ENCODE measurements at regions not wholly inside any gene's neighbourhood (a gene's known extent, or its start where the extent isn't known, plus 50 kb on each side); places are given as distances from the start of the nearest gene placed in this dataset.
"Not testable (repeated sequence)": the region's sequence is repeated elsewhere in the genome, so short reads cannot be mapped to it uniquely, and the experiment has no call there.

DNA sequence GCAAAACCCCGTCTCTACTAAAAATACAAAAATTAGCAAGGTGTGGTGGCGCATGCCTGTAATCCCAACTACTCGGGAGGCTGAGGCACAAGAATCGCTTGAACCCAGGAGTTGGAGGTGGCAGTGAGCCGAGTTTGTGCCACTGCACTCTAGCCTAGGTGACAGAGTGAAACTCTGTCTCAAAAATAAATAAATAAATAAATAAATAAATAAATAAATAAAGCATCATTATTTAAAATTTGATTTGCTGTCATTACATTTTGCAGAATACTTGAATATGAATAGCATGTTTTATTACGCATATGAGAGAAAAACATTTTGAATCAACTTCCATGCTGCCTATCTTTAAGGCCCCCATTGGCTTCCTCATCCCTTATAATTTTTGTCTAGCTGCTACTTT lies 53.4 kb upstream of the MED14 start:
- not testable (repeated sequence) for H3K36me3 ChIP-seq (replicated peaks; ENCODE audit: low read depth, low read length); H3K27me3 ChIP-seq (ENCODE audit: low read depth, low read length)

DNA sequence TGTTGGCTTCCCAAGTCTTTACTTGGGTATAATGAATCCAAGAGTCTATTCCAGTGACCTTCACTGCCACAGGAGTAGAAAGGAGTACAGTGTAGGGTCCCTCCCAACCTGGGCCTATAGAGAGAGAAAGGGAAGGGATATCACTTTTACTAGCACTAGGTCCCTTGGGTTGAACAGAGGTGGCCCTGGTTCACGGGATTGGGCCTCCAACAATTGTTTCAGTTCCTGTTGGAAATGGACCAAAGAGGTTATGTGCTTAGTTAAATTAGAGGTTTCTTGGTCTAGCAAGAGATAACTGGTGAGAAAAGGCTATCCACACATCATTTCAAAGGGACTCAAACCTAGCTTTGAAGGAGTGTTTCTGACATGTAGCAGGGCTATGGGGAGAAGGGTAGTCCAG lies 57.1 kb upstream of the MED14 start:
- no peaks in the 10 kb centered on the region for H3K36me3 ChIP-seq (replicated peaks; ENCODE audit: low read depth, low read length)
- no peaks in the 10 kb centered on the region for H3K9me3 ChIP-seq (ENCODE audit: insufficient read depth, low read length)
- no peak for TF ChIP-seq EZH2phosphoT487 (IDR thresholded peaks at IDR 0.05; ENCODE audit: low read depth)
- TF ChIP-seq, protein P1, sequence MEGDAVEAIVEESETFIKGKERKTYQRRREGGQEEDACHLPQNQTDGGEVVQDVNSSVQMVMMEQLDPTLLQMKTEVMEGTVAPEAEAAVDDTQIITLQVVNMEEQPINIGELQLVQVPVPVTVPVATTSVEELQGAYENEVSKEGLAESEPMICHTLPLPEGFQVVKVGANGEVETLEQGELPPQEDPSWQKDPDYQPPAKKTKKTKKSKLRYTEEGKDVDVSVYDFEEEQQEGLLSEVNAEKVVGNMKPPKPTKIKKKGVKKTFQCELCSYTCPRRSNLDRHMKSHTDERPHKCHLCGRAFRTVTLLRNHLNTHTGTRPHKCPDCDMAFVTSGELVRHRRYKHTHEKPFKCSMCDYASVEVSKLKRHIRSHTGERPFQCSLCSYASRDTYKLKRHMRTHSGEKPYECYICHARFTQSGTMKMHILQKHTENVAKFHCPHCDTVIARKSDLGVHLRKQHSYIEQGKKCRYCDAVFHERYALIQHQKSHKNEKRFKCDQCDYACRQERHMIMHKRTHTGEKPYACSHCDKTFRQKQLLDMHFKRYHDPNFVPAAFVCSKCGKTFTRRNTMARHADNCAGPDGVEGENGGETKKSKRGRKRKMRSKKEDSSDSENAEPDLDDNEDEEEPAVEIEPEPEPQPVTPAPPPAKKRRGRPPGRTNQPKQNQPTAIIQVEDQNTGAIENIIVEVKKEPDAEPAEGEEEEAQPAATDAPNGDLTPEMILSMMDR (IDR thresholded peaks at IDR 0.05; ENCODE audit: low read depth, low read length): no peak
- H3K4me2 ChIP-seq (ENCODE audit: low read length): no peak overlapping the region
- H4K20me1 ChIP-seq (ENCODE audit: insufficient read depth, low read length): no peaks in the 10 kb centered on the region
- no peak overlapping the region for H3K9ac ChIP-seq (ENCODE audit: low read length)
- no peak overlapping the region for H3K27ac ChIP-seq (ENCODE audit: low read length)
- no peaks in the 10 kb centered on the region for H3K27me3 ChIP-seq (ENCODE audit: low read depth, low read length)
- H3K79me2 ChIP-seq (ENCODE audit: low read length): no peaks in the 10 kb centered on the region
- no peak overlapping the region for H2AFZ ChIP-seq (ENCODE audit: low read depth, low read length)
- H3K4me1 ChIP-seq (ENCODE audit: low read length): peaks cover 14% of the 10 kb centered on the region
- no peak overlapping the region for H3K4me3 ChIP-seq (ENCODE audit: low read length)

More for the DNA sequence above, 53.4 kb upstream of the MED14 start:
- not testable (repeated sequence) for H4K20me1 ChIP-seq (ENCODE audit: insufficient read depth, low read length); H3K27ac ChIP-seq (ENCODE audit: low read length); H3K4me2 ChIP-seq (ENCODE audit: low read length); H3K9me3 ChIP-seq (ENCODE audit: insufficient read depth, low read length); H3K79me2 ChIP-seq (ENCODE audit: low read length); H2AFZ ChIP-seq (ENCODE audit: low read depth, low read length); H3K4me3 ChIP-seq (ENCODE audit: low read length); H3K9ac ChIP-seq (ENCODE audit: low read length)
- peaks cover 19% of the 10 kb centered on the region for H3K4me1 ChIP-seq (ENCODE audit: low read length)

DNA sequence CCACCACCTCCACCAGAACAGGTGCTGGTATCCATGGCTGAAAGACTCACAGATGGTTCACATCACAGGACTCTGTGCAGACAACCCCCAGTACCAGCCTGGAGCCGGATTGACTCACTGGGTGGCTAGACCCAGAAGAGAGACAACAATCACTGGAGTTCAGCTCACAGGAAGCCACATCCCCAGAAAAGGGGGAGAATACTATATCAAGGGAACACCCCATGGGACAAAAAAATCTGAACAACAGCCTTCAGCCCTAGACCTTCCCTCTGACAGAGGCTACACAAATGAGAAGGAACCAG lies 59.4 kb upstream of the MED14 start:
- not testable (repeated sequence) for H2AFZ ChIP-seq (ENCODE audit: low read depth, low read length); H3K27ac ChIP-seq (ENCODE audit: low read length); H3K36me3 ChIP-seq (replicated peaks; ENCODE audit: low read depth, low read length); H4K20me1 ChIP-seq (ENCODE audit: insufficient read depth, low read length); H3K9ac ChIP-seq (ENCODE audit: low read length); H3K27me3 ChIP-seq (ENCODE audit: low read depth, low read length); H3K79me2 ChIP-seq (ENCODE audit: low read length); H3K9me3 ChIP-seq (ENCODE audit: insufficient read depth, low read length); H3K4me3 ChIP-seq (ENCODE audit: low read length); H3K4me2 ChIP-seq (ENCODE audit: low read length)
- peaks cover 14% of the 10 kb centered on the region for H3K4me1 ChIP-seq (ENCODE audit: low read length)

DNA sequence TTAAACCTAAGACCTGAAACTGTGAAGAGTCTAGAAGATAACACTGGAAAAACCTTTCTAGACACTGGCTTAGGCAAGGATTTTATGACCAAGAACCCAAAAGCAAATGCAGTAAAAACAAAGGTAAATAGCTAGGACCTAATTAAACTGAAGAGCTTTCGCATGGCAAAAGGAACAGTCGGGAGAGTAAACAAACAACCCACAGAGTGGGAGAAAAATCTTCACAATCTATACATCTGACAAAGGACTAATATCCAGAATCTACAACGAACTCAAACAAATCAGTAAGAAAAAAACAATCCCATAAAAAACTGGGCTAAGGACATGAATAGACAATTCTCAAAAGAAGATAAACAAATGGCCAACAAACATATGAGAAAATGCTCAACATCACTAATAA lies 64.4 kb upstream of the MED14 start:
- H3K4me3 ChIP-seq (ENCODE audit: low read length); H3K27me3 ChIP-seq (ENCODE audit: low read depth, low read length); H3K79me2 ChIP-seq (ENCODE audit: low read length); H2AFZ ChIP-seq (ENCODE audit: low read depth, low read length); H3K9me3 ChIP-seq (ENCODE audit: insufficient read depth, low read length); H3K27ac ChIP-seq (ENCODE audit: low read length); H3K9ac ChIP-seq (ENCODE audit: low read length); H3K36me3 ChIP-seq (replicated peaks; ENCODE audit: low read depth, low read length); H3K4me1 ChIP-seq (ENCODE audit: low read length); H3K4me2 ChIP-seq (ENCODE audit: low read length); H4K20me1 ChIP-seq (ENCODE audit: insufficient read depth, low read length): not testable (repeated sequence)

DNA sequence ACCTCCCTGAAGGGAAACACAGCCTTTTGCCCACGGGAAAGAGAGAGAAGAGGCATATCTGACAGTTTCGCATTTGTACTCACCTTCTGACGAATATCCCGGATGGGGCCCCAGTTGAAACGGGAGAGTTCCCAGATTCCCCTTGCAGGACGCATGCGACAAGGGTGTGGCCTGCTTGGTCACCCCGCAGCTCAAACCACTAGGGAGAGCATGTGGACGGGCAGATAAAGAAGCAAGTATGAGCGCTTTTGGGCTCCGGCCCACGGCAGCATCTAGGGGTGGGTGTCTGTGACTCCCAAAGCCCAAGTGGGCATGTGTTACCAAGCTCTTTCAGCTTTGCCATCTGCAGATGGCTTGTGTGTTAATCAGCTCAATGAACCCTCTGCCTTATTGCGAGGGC lies 70.1 kb upstream of the MED14 start:
- no peak overlapping the region for H3K27ac ChIP-seq (ENCODE audit: low read length)
- H4K20me1 ChIP-seq (ENCODE audit: insufficient read depth, low read length): no peaks in the 10 kb centered on the region
- H3K27me3 ChIP-seq (ENCODE audit: low read depth, low read length): no peaks in the 10 kb centered on the region
- H3K79me2 ChIP-seq (ENCODE audit: low read length): no peaks in the 10 kb centered on the region
- TF ChIP-seq EZH2phosphoT487 (IDR thresholded peaks at IDR 0.05; ENCODE audit: low read depth): no peak
- TF ChIP-seq, protein P1 (IDR thresholded peaks at IDR 0.05; ENCODE audit: low read depth, low read length): no peak
- H3K4me2 ChIP-seq (ENCODE audit: low read length): no peak overlapping the region
- H3K9ac ChIP-seq (ENCODE audit: low read length): no peak overlapping the region
- no peak overlapping the region for H2AFZ ChIP-seq (ENCODE audit: low read depth, low read length)
- H3K4me3 ChIP-seq (ENCODE audit: low read length): no peak overlapping the region
- H3K9me3 ChIP-seq (ENCODE audit: insufficient read depth, low read length): no peaks in the 10 kb centered on the region
- H3K4me1 ChIP-seq (ENCODE audit: low read length): no peaks in the 10 kb centered on the region
- H3K36me3 ChIP-seq (replicated peaks; ENCODE audit: low read depth, low read length): no peaks in the 10 kb centered on the region
